HEK293 (cell line): ENCODE measurements at regions not wholly inside any gene's neighbourhood (a gene's known extent, or its start where the extent isn't known, plus 50 kb on each side); places are given as distances from the start of the nearest gene placed in this dataset.

ENCODE experiments used
- CTCF ChIA-PET: fragments of 350-600 bp; formaldehyde crosslinking; extraction: SDS; loops from one replicate; lab custom pipeline; 2021; ENCODE audit warnings: antibody characterized with exemption; lab: Yijun Ruan, JAX
- POLR2A ChIA-PET: fragments of 300-600 bp; formaldehyde crosslinking; extraction: SDS; loops from one replicate; lab custom pipeline; 2020; ENCODE audit warnings: antibody characterized with exemption, inconsistent platforms; lab: Yijun Ruan, JAX
- H3K27ac ChIP-seq: fragments of 200-500 bp; sonication (Bioruptor generic); 2 replicates; pipeline ENCODE4 v1.5.1; 2014; ENCODE audit warnings: low read depth, low read length, control low read depth, inconsistent platforms; ENCODE audit errors: extremely low read depth
- H3K36me3 ChIP-seq, 2 experiments: fragments of 200-500 bp in 1 of 2; sonication (Bioruptor generic) in 1 of 2; 1 replicate in 1 of 2; 2 replicates in 1 of 2; pipeline ENCODE4 v1.5.1; 2014 to 2017; ENCODE audit warnings: inconsistent platforms in 2 of 2, low read length in 2 of 2; ENCODE audit not compliant: control insufficient read depth in 2 of 2, insufficient read depth in 1 of 2
- H3K4me1 ChIP-seq: fragments of 200-500 bp; sonication (Bioruptor generic); 2 replicates; pipeline ENCODE4 v1.5.1; 2014; ENCODE audit warnings: mild to moderate bottlenecking, low read length, inconsistent platforms; ENCODE audit not compliant: control insufficient read depth, insufficient read depth
- H3K4me3 ChIP-seq: 2 replicates; pipeline ENCODE4 v1.5.1; 2011; ENCODE audit warnings: low read depth, mild to moderate bottlenecking, control low read depth, low read length, moderate library complexity
- H3K9me3 ChIP-seq: fragments of 200-500 bp; sonication (Bioruptor generic); 2 replicates; pipeline ENCODE4 v1.5.1; 2014; ENCODE audit warnings: low read depth, low read length, inconsistent platforms; ENCODE audit not compliant: control insufficient read depth, insufficient read depth
- BCL11A ChIP-seq: fragments of 450-650 bp; formaldehyde crosslinking; IDR thresholded peaks from 2 replicates; pipeline ENCODE4 v1.5.1; 2016; ENCODE audit warnings: low read depth, missing biosample characterization, missing genetic modification characterization
- BCL6B ChIP-seq: fragments of 450-650 bp; formaldehyde crosslinking; IDR thresholded peaks from 2 replicates; pipeline ENCODE4 v1.5.1; 2017; ENCODE audit warnings: missing biosample characterization, missing genetic modification characterization
- HIC1 ChIP-seq: fragments of 450-650 bp; formaldehyde crosslinking; IDR thresholded peaks from 2 replicates; pipeline ENCODE4 v1.5.1; 2016; ENCODE audit warnings: missing biosample characterization, missing genetic modification characterization
- OSR2 ChIP-seq: fragments of 450-650 bp; formaldehyde crosslinking; IDR thresholded peaks from 2 replicates; pipeline ENCODE4 v1.5.1; 2016; ENCODE audit warnings: missing biosample characterization, missing genetic modification characterization
- REPIN1 ChIP-seq: fragments of 450-650 bp; formaldehyde crosslinking; IDR thresholded peaks from 2 replicates; pipeline ENCODE4 v1.5.1; 2017; ENCODE audit warnings: missing biosample characterization, missing genetic modification characterization, low read depth
- ZIC2 ChIP-seq: fragments of 450-650 bp; formaldehyde crosslinking; IDR thresholded peaks from 2 replicates; pipeline ENCODE4 v1.5.1; 2016; ENCODE audit warnings: missing biosample characterization, missing genetic modification characterization
- ZNF157 ChIP-seq: fragments of 450-650 bp; formaldehyde crosslinking; IDR thresholded peaks from 2 replicates; pipeline ENCODE4 v1.5.1; 2016; ENCODE audit warnings: missing biosample characterization, missing genetic modification characterization
- ZNF16 ChIP-seq: fragments of 450-650 bp; formaldehyde crosslinking; IDR thresholded peaks from 2 replicates; pipeline ENCODE4 v1.5.1; 2016; ENCODE audit warnings: low read depth, missing biosample characterization, missing genetic modification characterization
- ZNF239 ChIP-seq: fragments of 450-650 bp; formaldehyde crosslinking; IDR thresholded peaks from 2 replicates; pipeline ENCODE4 v1.5.1; 2016; ENCODE audit warnings: missing biosample characterization, missing genetic modification characterization
- ZNF341 ChIP-seq: fragments of 450-650 bp; formaldehyde crosslinking; IDR thresholded peaks from 2 replicates; pipeline ENCODE4; 2016; ENCODE audit warnings: low read depth, missing biosample characterization, missing genetic modification characterization
- ZNF37A ChIP-seq: fragments of 450-650 bp; IDR thresholded peaks from 2 replicates; pipeline ENCODE4 v1.5.1; 2018; ENCODE audit warnings: missing biosample characterization, missing genetic modification characterization
- ZNF513 ChIP-seq: fragments of 450-650 bp; IDR thresholded peaks from 2 replicates; pipeline ENCODE4 v1.5.1; 2018; ENCODE audit warnings: missing biosample characterization, missing genetic modification characterization
- ZNF692 ChIP-seq: fragments of 450-650 bp; formaldehyde crosslinking; IDR thresholded peaks from 2 replicates; pipeline ENCODE4 v1.5.1; 2016; ENCODE audit warnings: missing biosample characterization, missing genetic modification characterization
- ZNF707 ChIP-seq: fragments of 450-650 bp; formaldehyde crosslinking; IDR thresholded peaks from 2 replicates; pipeline ENCODE4 v1.5.1; 2016; ENCODE audit warnings: missing biosample characterization, missing genetic modification characterization
- ZNF777 ChIP-seq: fragments of 450-650 bp; formaldehyde crosslinking; IDR thresholded peaks from 2 replicates; pipeline ENCODE4 v1.5.1; 2017; ENCODE audit warnings: missing biosample characterization, missing genetic modification characterization, borderline replicate concordance
- ZNF785 ChIP-seq: fragments of 450-650 bp; formaldehyde crosslinking; IDR thresholded peaks from 2 replicates; pipeline ENCODE4 v1.5.1; 2016; ENCODE audit warnings: missing biosample characterization, missing genetic modification characterization
- ZNF837 ChIP-seq: fragments of 450-650 bp; formaldehyde crosslinking; IDR thresholded peaks from 2 replicates; pipeline ENCODE4 v1.5.1; 2016; ENCODE audit warnings: missing biosample characterization, missing genetic modification characterization
- TF ChIP-seq, protein P1 (sequence below): fragments of 450-650 bp; formaldehyde crosslinking; IDR thresholded peaks from 2 replicates; pipeline ENCODE4 v1.5.1; 2017; ENCODE audit warnings: missing biosample characterization, missing genetic modification characterization

DNA sequence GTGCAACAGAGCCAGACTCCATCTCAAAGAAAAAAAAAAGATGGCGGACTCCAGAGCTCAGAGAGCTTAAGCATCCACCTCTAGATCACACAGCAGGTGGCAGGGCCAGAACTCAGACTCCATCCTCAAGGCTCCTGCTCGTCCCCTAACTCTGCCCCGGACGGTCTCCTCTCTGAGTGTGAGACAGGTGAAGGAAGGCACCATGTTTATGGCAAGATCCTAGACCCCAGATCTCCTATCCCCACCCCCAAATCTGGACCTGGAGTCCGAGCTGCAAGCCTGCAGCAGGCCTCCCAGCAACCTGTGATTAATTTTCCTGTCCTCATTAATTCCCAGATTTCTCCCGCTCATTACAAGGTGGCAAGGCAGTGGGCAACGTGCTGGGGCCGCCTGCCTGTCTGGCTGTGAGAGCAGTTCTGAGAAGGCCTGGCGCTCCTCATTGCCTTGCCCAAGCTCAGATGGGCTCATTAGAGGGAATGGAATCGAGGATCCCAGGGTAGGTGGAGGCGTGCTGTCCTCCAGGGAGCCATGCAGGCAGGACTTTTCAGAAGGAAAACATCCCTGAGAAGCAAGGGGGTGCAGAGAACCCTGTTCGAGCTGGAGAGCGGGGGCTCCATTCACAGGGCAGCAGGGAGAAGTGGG, 296.6 kb upstream of the RTL1 start:
- H3K4me1 ChIP-seq: no peaks in the 10 kb centered on the region
- POLR2A ChIA-PET: no interaction called here

More for the DNA sequence above, 296.6 kb upstream of the RTL1 start:
- H3K27ac ChIP-seq: no peak overlapping the region
- no peaks in the 10 kb centered on the region for H3K9me3 ChIP-seq
- H3K4me3 ChIP-seq: no peak overlapping the region
- no peaks in the 10 kb centered on the region for H3K36me3 ChIP-seq
- CTCF ChIA-PET: no interaction called here
- TF ChIP-seq HIC1 (tag by site-specific recombination) (no peak), ZNF692 (no peak), ZNF157 (no peak), ZNF837 (no peak), ZNF777 (no peak), ZNF239 (tag by site-specific recombination) (no peak), ZNF16 (tag by site-specific recombination) (no peak), ZNF707 (no peak), ZNF341 (tag by site-specific recombination) (no peak), BCL11A (tag by site-specific recombination) (no peak), ZNF37A (tag by site-specific recombination) (no peak), ZNF785 (tag by site-specific recombination) (no peak), ZIC2 (no peak), OSR2 (tag by site-specific recombination) (no peak), BCL6B (tag by site-specific recombination) (no peak), REPIN1 (tag by site-specific recombination) (no peak), ZNF513 (no peak)
- TF ChIP-seq, protein P1, sequence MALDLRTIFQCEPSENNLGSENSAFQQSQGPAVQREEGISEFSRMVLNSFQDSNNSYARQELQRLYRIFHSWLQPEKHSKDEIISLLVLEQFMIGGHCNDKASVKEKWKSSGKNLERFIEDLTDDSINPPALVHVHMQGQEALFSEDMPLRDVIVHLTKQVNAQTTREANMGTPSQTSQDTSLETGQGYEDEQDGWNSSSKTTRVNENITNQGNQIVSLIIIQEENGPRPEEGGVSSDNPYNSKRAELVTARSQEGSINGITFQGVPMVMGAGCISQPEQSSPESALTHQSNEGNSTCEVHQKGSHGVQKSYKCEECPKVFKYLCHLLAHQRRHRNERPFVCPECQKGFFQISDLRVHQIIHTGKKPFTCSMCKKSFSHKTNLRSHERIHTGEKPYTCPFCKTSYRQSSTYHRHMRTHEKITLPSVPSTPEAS (tag by site-specific recombination): no peak
